AG10803 (cell line): ENCODE measurements at regions not wholly inside any gene's neighbourhood (a gene's known extent, or its start where the extent isn't known, plus 50 kb on each side); places are given as distances from the start of the nearest gene placed in this dataset.

Experiments
- DNase-seq: peaks from one replicate; pipeline ENCODE4 v3.0.0; 2010; ENCODE audit warnings: low read depth
- H3K4me3 ChIP-seq: 2 replicates; pipeline ENCODE4 v1.5.1; 2011; ENCODE audit warnings: mild to moderate bottlenecking, low read length, control low read depth
- TF ChIP-seq, protein P1 (sequence below): conservative IDR thresholded peaks from 2 replicates; pipeline ENCODE4 v1.5.1; 2011; ENCODE audit warnings: mild to moderate bottlenecking, low read length, control low read depth, inconsistent platforms

DNA sequence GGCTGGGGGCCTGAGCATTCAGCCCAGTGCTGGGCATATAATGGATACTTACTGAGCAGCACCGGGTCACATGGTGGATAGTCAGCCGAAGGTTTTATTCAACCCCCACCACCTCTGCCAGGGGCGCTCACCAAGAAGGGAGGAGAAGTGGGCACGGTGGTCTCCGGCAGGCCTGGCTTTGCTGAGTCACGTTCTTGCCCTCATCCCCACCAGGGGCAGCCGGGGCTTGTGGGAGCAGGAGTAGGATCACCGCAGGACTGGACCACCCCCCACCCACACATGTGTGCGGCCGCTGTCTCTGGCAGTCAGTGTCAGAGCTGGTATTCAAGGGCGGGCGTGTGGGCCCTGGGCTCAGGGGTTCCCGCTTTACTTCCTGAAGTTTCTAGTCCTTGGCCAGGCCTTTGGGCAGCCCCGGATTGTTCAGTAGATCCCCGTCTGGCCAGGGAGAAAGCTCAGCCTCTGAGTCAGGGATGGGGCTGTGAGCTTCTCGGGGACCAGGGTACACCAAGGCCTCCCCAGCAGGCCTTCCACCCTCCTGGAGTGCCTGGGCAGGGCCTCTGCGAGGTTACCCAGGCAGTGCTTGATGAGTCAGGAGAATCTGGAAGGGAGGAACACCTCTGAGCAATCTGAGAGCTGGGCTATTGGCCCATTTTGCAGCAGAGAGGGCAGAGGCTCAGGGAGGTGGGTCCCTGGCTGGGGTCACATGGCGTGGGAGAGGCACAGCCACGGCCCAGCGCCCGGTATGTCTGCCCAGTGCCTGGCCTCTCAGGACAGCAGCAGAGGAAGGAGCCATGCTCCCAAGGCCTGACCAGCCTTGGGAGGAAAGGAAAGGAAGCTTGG, 60.6 kb downstream of the RTL6 start:
- TF ChIP-seq, protein P1, sequence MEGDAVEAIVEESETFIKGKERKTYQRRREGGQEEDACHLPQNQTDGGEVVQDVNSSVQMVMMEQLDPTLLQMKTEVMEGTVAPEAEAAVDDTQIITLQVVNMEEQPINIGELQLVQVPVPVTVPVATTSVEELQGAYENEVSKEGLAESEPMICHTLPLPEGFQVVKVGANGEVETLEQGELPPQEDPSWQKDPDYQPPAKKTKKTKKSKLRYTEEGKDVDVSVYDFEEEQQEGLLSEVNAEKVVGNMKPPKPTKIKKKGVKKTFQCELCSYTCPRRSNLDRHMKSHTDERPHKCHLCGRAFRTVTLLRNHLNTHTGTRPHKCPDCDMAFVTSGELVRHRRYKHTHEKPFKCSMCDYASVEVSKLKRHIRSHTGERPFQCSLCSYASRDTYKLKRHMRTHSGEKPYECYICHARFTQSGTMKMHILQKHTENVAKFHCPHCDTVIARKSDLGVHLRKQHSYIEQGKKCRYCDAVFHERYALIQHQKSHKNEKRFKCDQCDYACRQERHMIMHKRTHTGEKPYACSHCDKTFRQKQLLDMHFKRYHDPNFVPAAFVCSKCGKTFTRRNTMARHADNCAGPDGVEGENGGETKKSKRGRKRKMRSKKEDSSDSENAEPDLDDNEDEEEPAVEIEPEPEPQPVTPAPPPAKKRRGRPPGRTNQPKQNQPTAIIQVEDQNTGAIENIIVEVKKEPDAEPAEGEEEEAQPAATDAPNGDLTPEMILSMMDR = no peak
- H3K4me3 ChIP-seq = no peak overlapping the region
- peak; percentile 18 for DNase-seq

DNA sequence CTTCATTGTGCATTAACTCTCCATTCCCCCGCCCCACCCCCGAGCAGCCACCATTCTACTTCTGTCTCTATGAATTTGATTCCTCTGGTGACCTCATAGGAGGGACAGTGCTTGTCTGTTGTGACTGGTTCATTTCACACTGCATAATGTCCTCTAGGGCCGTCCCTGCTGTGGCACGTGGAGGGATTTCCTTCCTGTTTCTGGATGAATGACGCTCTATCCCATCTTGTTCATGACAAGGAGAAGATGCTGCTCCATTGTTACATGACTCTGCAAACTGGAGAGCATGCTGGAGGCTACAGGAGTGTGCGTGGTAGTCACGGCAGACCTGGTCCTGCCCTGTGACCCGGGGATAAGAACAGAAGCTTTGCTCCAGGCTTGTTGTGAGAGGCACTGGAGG, 61.3 kb downstream of the RTL6 start:
- no peak overlapping the region for H3K4me3 ChIP-seq
- no peak for DNase-seq
- TF ChIP-seq, protein P1 = no peak

DNA sequence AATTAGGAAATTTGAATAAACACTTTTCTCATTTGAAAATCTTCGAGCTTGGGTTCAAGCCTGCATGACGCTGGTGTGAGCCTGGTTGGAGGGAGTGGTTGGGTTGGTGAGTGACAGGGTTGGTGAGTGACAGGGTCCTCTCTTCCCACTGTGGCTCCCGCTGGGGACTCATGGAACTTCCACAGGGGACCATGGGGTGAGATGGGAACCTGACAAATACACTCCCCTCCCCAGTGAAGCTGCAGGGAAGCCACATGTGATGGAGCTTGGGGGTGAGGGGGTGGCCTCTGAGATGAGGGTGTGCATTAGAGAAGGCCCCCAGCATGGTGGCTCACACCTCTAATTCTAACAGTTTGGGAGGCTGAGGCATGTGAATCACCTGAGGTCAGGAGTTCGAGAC, 66.8 kb downstream of the RTL6 start:
- no peak overlapping the region for H3K4me3 ChIP-seq
- no peak for DNase-seq
- TF ChIP-seq, protein P1 = no peak

DNA sequence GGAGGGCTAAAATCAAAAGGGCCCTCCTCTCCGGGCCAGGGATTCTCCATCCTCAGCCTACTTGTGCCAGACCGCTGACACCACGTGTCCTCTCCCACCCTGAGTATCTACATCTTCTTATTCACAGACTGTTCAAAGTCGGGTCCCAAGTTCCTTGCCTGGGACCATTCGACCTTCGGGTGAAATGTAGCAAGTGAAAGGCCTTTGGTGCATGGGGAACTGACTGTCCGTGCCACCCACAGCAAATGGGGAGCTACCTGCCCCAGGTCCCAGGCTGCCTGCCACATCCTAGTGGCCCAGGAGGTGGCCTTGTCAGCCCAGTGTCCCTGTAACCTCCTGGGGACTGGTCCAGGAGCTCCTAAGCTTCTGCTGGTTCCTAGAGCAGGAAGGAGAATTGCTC, 67.3 kb downstream of the RTL6 start:
- DNase-seq = no peak
- H3K4me3 ChIP-seq = no peak overlapping the region
- TF ChIP-seq, protein P1 = no peak

DNA sequence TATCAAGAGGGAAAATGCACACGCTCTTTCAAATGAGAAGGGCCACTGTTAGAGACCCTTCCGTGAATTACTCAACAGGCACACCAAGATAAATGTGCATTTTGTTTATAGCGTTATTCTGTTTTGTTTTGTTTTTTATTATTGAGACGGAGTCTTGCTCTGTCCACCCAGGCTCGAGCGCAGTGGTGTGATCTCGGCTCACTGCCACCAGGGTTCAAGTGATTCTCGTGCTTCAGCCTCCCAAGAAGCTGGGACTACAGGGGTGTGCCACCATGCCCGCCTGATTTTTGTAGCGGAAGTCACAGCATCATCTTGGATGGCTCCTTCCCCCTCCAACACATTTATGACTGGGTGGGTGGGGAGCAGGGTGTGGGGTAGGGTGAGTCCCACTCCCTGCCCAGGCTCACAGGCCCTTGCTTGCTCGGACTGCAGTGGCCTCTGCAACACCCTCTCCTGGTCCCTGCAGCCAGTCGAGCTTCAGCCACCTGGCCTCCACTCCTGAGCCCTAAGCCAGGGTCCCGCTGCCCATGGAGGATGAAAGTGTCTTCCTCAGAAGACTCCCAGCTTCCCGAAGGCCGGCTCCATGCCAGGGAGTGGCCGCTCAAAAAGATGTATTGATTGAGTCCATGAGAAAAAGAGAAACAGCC, 68.0 kb downstream of the RTL6 start:
- no peak overlapping the region for H3K4me3 ChIP-seq
- TF ChIP-seq, protein P1 = no peak

DNA sequence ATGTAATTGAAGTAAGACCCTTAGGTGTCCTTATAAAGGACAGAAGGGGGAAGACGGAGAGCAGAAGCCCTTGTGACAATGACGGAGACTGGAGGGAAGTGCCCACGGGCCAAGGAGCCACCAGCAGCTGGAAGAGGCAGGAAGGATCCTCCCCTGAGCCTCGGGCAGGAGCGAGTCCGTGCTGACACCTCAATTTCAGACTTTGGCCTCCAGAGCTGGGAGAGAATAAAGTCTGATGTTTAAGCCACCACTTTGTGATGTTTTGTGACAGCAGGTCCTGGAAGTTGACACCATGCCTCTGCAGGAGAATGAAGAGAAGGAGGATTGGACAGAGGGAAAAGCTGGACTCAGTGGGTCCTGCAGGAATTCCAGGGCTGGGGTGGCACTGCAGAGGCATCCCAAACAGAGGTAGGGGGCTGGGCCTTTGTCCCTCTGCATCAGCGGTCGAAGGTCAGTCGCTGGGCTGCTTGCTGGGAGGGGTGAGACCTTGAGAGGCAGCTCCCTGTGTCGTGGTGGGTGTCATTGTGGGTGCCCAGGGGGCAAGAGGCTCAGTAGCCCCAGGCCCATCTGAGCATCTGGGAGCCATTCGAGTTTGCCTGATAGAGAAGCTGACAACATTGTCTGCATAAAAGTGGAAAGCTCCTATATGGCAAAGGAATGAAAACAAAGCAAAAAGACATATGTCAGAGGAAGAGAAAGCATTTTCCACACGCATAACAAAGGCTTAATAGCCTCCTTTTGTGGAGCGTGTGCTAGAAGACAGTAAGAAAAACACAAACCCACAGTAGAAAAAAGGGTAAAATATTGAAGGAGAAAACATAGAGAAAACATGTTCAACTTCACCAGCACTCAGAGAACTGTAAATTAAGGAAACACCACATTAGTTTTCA, 68.8 kb downstream of the RTL6 start:
- TF ChIP-seq, protein P1 = no peak
- no peak for DNase-seq
- no peak overlapping the region for H3K4me3 ChIP-seq

More for the DNA sequence above, 68.0 kb downstream of the RTL6 start:
- DNase-seq = no peak
